HL-60 (cell line): ENCODE measurements at regions not wholly inside any gene's neighbourhood (a gene's known extent, or its start where the extent isn't known, plus 50 kb on each side); places are given as distances from the start of the nearest gene placed in this dataset.

Experiments
- GABPA ChIP-seq: IDR thresholded peaks from 2 replicates; pipeline ENCODE4 v1.6.1; 2012; ENCODE audit warnings: low read depth
- POLR2AphosphoS5 ChIP-seq: IDR thresholded peaks from 2 replicates; pipeline ENCODE4 v1.6.1; 2012; ENCODE audit warnings: low read depth
- REST ChIP-seq: IDR thresholded peaks from 2 replicates; pipeline ENCODE4 v1.6.1; 2012; ENCODE audit warnings: low read depth; ENCODE audit not compliant: insufficient replicate concordance
- SPI1 ChIP-seq: IDR thresholded peaks from 2 replicates; pipeline ENCODE4 v1.6.1; 2012; ENCODE audit warnings: low read depth, mild to moderate bottlenecking, borderline replicate concordance
- TF ChIP-seq, protein P1 (sequence below): IDR thresholded peaks from one replicate; pipeline ENCODE4 v1.5.1; 2011; ENCODE audit warnings: low read length, control low read depth, inconsistent platforms; ENCODE audit not compliant: insufficient read depth

- TF ChIP-seq, protein P1, sequence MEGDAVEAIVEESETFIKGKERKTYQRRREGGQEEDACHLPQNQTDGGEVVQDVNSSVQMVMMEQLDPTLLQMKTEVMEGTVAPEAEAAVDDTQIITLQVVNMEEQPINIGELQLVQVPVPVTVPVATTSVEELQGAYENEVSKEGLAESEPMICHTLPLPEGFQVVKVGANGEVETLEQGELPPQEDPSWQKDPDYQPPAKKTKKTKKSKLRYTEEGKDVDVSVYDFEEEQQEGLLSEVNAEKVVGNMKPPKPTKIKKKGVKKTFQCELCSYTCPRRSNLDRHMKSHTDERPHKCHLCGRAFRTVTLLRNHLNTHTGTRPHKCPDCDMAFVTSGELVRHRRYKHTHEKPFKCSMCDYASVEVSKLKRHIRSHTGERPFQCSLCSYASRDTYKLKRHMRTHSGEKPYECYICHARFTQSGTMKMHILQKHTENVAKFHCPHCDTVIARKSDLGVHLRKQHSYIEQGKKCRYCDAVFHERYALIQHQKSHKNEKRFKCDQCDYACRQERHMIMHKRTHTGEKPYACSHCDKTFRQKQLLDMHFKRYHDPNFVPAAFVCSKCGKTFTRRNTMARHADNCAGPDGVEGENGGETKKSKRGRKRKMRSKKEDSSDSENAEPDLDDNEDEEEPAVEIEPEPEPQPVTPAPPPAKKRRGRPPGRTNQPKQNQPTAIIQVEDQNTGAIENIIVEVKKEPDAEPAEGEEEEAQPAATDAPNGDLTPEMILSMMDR, result no peak
- no peak for TF ChIP-seq POLR2AphosphoS5
- TF ChIP-seq REST, result no peak
- TF ChIP-seq GABPA, result no peak
- TF ChIP-seq SPI1, result no peak
These were observed 753.8 kb downstream of the PLCL1 start for GRCh38 chr2:198558176-198558575.
